DND-41 (cell line): ENCODE measurements at regions not wholly inside any gene's neighbourhood (a gene's known extent, or its start where the extent isn't known, plus 50 kb on each side); places are given as distances from the start of the nearest gene placed in this dataset.

Experiments
- ATAC-seq: fragments of 200-7000 bp; cut with Tn5 transposase; 3 replicates; pipeline ENCODE4 v1.9.1; 2021; ENCODE audit warnings: low read depth; ENCODE audit not compliant: insufficient read depth
- DNase-seq: peaks from one replicate; pipeline ENCODE4 v3.0.0-alpha.2; 2020
- H2AFZ ChIP-seq: 2 replicates; pipeline ENCODE4 v1.6.0; 2012; ENCODE audit warnings: low read depth, low read length
- H3K27ac ChIP-seq: 2 replicates; pipeline ENCODE4 v1.5.1; 2012; ENCODE audit warnings: low read length, inconsistent platforms
- H3K27me3 ChIP-seq: fragments of 200-600 bp; sonication (generic); 2 replicates; pipeline ENCODE4 v1.6.0; 2012; ENCODE audit warnings: low read length, mild to moderate bottlenecking, inconsistent platforms; ENCODE audit not compliant: insufficient read depth, poor library complexity
- H3K36me3 ChIP-seq: 2 replicates; pipeline ENCODE4 v1.5.1; 2012; ENCODE audit warnings: low read length, inconsistent platforms; ENCODE audit not compliant: insufficient read depth
- H3K4me1 ChIP-seq: 2 replicates; pipeline ENCODE4 v1.5.1; 2012; ENCODE audit warnings: mild to moderate bottlenecking, low read length; ENCODE audit not compliant: insufficient read depth
- H3K4me2 ChIP-seq: 2 replicates; pipeline ENCODE4 v1.6.0; 2012; ENCODE audit warnings: mild to moderate bottlenecking, moderate library complexity, low read length, inconsistent platforms; ENCODE audit not compliant: insufficient read depth
- H3K4me3 ChIP-seq, 2 experiments: fragments of 200-600 bp in 1 of 2; shearing (Covaris generic) in 1 of 2; 2 replicates each; pipeline ENCODE4 v1.5.1; 2012 to 2016; ENCODE audit warnings: inconsistent platforms in 2 of 2, low read length in 2 of 2, mild to moderate bottlenecking in 2 of 2, low read depth in 1 of 2, moderate library complexity in 1 of 2
- H3K79me2 ChIP-seq: 2 replicates; pipeline ENCODE4 v1.6.0; 2012; ENCODE audit warnings: low read length, inconsistent platforms; ENCODE audit not compliant: insufficient read depth
- H3K9ac ChIP-seq: 2 replicates; pipeline ENCODE4 v1.6.0; 2012; ENCODE audit warnings: low read depth, mild to moderate bottlenecking, inconsistent platforms, low read length, moderate library complexity
- H3K9me3 ChIP-seq: 2 replicates; pipeline ENCODE4 v1.5.1; 2012; ENCODE audit warnings: low read length, moderate library complexity, mild to moderate bottlenecking, inconsistent platforms; ENCODE audit not compliant: insufficient read depth, severe bottlenecking
- H4K20me1 ChIP-seq: 2 replicates; pipeline ENCODE4 v1.6.0; 2012; ENCODE audit warnings: low read length; ENCODE audit not compliant: insufficient read depth
- EZH2 ChIP-seq: IDR thresholded peaks from 3 replicates; pipeline ENCODE4 v1.6.1; 2012; ENCODE audit warnings: borderline replicate concordance, low read depth, mild to moderate bottlenecking, moderate library complexity, low read length, inconsistent platforms; ENCODE audit not compliant: severe bottlenecking
- TF ChIP-seq, protein P1 (sequence below): IDR thresholded peaks from 2 replicates; pipeline ENCODE4 v1.5.1; 2012; ENCODE audit warnings: borderline replicate concordance, low read length, moderate library complexity, mild to moderate bottlenecking; ENCODE audit not compliant: poor library complexity, severe bottlenecking; ENCODE audit errors: extremely low read depth

DNA sequence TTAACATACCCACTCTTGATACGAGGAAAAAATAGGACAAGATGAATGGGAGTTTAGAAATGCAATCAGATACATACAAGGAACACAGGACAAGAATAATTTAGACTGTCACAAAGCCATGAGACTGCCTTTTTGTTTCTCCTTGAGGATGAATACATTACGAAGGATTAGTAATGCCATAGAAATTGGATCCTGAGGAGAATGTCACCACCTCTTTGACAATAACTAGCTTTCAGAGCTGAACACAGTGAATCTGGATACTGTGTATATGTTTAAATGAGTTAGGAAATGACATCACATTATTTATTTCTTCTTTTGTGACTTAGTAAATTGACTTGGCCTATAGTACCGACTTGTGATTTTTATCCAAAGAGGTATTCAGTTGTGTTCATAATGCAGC is 596.3 kb upstream of the CNTNAP2 start:
- no peaks in the 10 kb centered on the region for H3K9me3 ChIP-seq
- H3K27me3 ChIP-seq = no peaks in the 10 kb centered on the region
- no peak overlapping the region for H3K4me2 ChIP-seq
- H4K20me1 ChIP-seq = no peaks in the 10 kb centered on the region
- no peak overlapping the region for H2AFZ ChIP-seq
- ATAC-seq (no peak), DNase-seq (no peak)
- H3K4me1 ChIP-seq = no peaks in the 10 kb centered on the region
- no peaks in the 10 kb centered on the region for H3K36me3 ChIP-seq
- no peak overlapping the region for H3K27ac ChIP-seq
- no peak overlapping the region for H3K4me3 ChIP-seq
- TF ChIP-seq, protein P1, sequence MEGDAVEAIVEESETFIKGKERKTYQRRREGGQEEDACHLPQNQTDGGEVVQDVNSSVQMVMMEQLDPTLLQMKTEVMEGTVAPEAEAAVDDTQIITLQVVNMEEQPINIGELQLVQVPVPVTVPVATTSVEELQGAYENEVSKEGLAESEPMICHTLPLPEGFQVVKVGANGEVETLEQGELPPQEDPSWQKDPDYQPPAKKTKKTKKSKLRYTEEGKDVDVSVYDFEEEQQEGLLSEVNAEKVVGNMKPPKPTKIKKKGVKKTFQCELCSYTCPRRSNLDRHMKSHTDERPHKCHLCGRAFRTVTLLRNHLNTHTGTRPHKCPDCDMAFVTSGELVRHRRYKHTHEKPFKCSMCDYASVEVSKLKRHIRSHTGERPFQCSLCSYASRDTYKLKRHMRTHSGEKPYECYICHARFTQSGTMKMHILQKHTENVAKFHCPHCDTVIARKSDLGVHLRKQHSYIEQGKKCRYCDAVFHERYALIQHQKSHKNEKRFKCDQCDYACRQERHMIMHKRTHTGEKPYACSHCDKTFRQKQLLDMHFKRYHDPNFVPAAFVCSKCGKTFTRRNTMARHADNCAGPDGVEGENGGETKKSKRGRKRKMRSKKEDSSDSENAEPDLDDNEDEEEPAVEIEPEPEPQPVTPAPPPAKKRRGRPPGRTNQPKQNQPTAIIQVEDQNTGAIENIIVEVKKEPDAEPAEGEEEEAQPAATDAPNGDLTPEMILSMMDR = no peak
- no peak for TF ChIP-seq EZH2
- H3K79me2 ChIP-seq = no peaks in the 10 kb centered on the region
- H3K9ac ChIP-seq = no peak overlapping the region

DNA sequence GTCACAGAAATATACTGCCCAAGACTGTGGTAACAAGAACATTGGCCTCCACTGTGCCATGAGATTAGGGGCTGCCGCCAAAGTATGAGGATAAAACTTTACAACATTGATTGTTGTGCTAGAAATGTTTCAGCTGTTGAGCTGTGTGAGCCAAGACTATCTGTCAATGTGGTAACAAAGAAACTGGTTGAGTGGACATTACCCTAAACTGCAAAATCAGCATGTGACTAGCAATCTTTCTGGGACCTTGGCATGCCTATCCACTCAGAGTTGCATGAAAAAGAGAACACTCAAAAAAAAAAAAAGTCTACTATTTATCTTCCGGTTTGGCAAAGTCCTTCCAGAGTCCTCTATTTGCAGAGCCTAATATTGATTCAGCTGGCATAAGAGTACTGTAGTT is 605.6 kb upstream of the CNTNAP2 start:
- TF ChIP-seq, protein P1 = no peak
- no peak for TF ChIP-seq EZH2
- no peak for ATAC-seq
- H3K27me3 ChIP-seq = no peaks in the 10 kb centered on the region
- H3K4me2 ChIP-seq = no peak overlapping the region
- no peak for DNase-seq
- peaks cover 4% of the 10 kb centered on the region for H3K9me3 ChIP-seq
- no peaks in the 10 kb centered on the region for H3K79me2 ChIP-seq
- H3K36me3 ChIP-seq = no peaks in the 10 kb centered on the region
- H3K27ac ChIP-seq = no peak overlapping the region
- H3K4me3 ChIP-seq = no peak overlapping the region
- no peaks in the 10 kb centered on the region for H3K4me1 ChIP-seq
- no peak overlapping the region for H2AFZ ChIP-seq
- no peak overlapping the region for H3K9ac ChIP-seq
- H4K20me1 ChIP-seq = no peaks in the 10 kb centered on the region

DNA sequence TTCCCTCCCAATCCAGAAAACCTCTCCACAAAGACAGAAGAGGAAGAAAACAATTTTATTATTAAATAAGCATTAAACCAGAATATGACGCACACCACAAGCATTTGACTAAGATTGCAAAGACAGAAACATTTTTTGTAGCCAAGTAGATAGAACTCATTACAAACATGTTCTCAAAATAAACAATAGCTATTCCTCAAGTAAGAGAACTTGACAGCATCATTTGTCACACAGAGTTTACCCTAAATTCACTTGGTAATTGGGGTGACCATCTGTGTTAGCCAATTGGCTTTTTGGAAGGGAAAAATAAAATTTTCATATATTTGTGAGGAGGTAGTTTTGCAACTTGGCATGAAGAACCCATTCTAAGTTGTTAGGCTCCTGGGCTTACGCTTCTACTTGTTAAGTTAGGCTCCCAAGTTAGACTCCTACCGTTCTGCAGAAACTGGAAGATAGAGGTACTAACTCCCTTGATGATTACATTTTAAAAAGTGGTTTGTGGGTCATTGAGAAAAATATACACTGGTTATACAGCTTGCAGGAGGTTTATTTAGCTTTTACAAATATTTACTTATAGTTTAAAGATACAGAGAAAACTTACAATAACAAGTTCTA is 618.6 kb upstream of the CNTNAP2 start:
- DNase-seq (no peak), ATAC-seq (no peak)
- TF ChIP-seq EZH2 = no peak
- TF ChIP-seq, protein P1 = no peak
- Histone ChIP-seq H3K36me3 (no peaks in the 10 kb centered on the region), H2AFZ (no peak overlapping the region), H3K79me2 (no peaks in the 10 kb centered on the region), H3K9ac (no peak overlapping the region), H3K4me2 (no peak overlapping the region), H3K27ac (no peak overlapping the region), H3K4me3 (no peak overlapping the region), H3K27me3 (no peaks in the 10 kb centered on the region), H3K4me1 (no peaks in the 10 kb centered on the region), H4K20me1 (no peaks in the 10 kb centered on the region), H3K9me3 (no peaks in the 10 kb centered on the region)
